ENCODE measurements at regions not wholly inside any gene's neighbourhood (a gene's known extent, or its start where the extent isn't known, plus 50 kb on each side); places are given as distances from the start of the nearest gene placed in this dataset.

GRCh38 chr11:45379162-45379863 lies 93.2 kb upstream of the SYT13 start:
- peak; percentile 58 for DNase-seq

GRCh38 chr11:45378516-45378915 lies 92.4 kb upstream of the SYT13 start:
- DNase-seq, result no peak

GRCh38 chr11:45374653-45375059 lies 88.5 kb upstream of the SYT13 start:
- peak; percentile 75 for DNase-seq

- DNase-seq, result no peak
These were observed 88.0 kb upstream of the SYT13 start for GRCh38 chr11:45374130-45374529.

- DNase-seq, result no peak
These were observed 87.4 kb upstream of the SYT13 start for GRCh38 chr11:45373506-45374035.

- DNase-seq, result peak; percentile 22
These were observed 86.3 kb upstream of the SYT13 start for GRCh38 chr11:45372414-45372813.

GRCh38 chr11:45371251-45372115 lies 85.3 kb upstream of the SYT13 start:
- DNase-seq, result peak; percentile 95

GRCh38 chr11:45369313-45369712 lies 83.2 kb upstream of the SYT13 start:
- DNase-seq, result no peak

GRCh38 chr11:45368697-45369096 lies 82.6 kb upstream of the SYT13 start:
- no peak for DNase-seq

GRCh38 chr11:45366619-45367190 lies 80.6 kb upstream of the SYT13 start:
- peak; percentile 51 for DNase-seq

GRCh38 chr11:45365961-45366618 lies 79.9 kb upstream of the SYT13 start:
- DNase-seq, result no peak

GRCh38 chr11:45362636-45363035 lies 76.5 kb upstream of the SYT13 start:
- no peak for DNase-seq

- DNase-seq, result no peak
These were observed 75.4 kb upstream of the SYT13 start for GRCh38 chr11:45361551-45361950.

- no peak for DNase-seq
These were observed 69.5 kb upstream of the SYT13 start for GRCh38 chr11:45355706-45356041.

- DNase-seq, result peak; percentile 97
These were observed 69.0 kb upstream of the SYT13 start for GRCh38 chr11:45354976-45355705.

- DNase-seq, result no peak
These were observed 62.6 kb upstream of the SYT13 start for GRCh38 chr11:45348729-45349128.

GRCh38 chr11:45347348-45348082 lies 61.4 kb upstream of the SYT13 start:
- DNase-seq, result peak; percentile 89

- DNase-seq, result no peak
These were observed 59.4 kb upstream of the SYT13 start for GRCh38 chr11:45345491-45345890.

- DNase-seq, result no peak
These were observed 57.9 kb upstream of the SYT13 start for GRCh38 chr11:45344028-45344427.

- no peak for DNase-seq
These were observed 57.3 kb upstream of the SYT13 start for GRCh38 chr11:45343444-45343843.

GRCh38 chr11:45341372-45341771 lies 55.2 kb upstream of the SYT13 start:
- DNase-seq, result no peak

All from NCI-H2227 treated with DMSO at 0.1 percent for 48 hours (cell line).